Heart left ventricle (tissue), 13 donors: ENCODE measurements at regions not wholly inside any gene's neighbourhood (a gene's known extent, or its start where the extent isn't known, plus 50 kb on each side); places are given as distances from the start of the nearest gene placed in this dataset.

Experiments
- POLR2A ChIP-seq, 2 donors: fragments of 450-650 bp; IDR thresholded peaks; one replicate each; pipeline ENCODE4 v1.6.1; 2017; ENCODE audit warnings: antibody characterized with exemption in 2 of 2, mild to moderate bottlenecking in 2 of 2, moderate library complexity in 2 of 2
- TF ChIP-seq, protein P1 (sequence below), 12 donors: fragments of 200-600 bp; sonication (generic) in 4 of 12; IDR thresholded peaks; one replicate each; pipeline versions ENCODE4 v1.5.0 to v1.8.0; 2018 to 2022; ENCODE audit warnings: antibody characterized with exemption in 12 of 12, mild to moderate bottlenecking in 5 of 12
- donor health status: ischemic (EF 13 %, LVEDD 7.1; RV severe dilation, severe dysfunction).
- donor health status: DM: no; HTN: yes; CAD: no.
- donor health status: DM: no; HTN: no; CAD: no.
- donor health status: ischemic (EF 25% LVEDD 6.9; RV normal size, moderate dysfunction).
- donor health status: ischemic (EF 25% LVEDD 5.7; RV mildly dilated, moderate dysfunction).
- donor health status: ischemic (EF 35%, LVEDD 5.7; RV mildly dilated, moderate dysfunction).
- donor health status: nonischemic (EF 11% LVEDD 7.7; RV severe dilation, severe dysfunction).
- donor health status: DM: yes; HTN: yes; CAD: no.
- donor health status: PGD.
- donor health status: ischemic (EF 29% LVEDD 5.4; RV normal size, mild dysfunction).
- donor health status: nonischemic (EF 23%, LVEDD 6.1; RV moderate dilation, normal function).

- no peak for TF ChIP-seq POLR2A (IDR thresholded peaks at IDR 0.05)
- TF ChIP-seq, protein P1, sequence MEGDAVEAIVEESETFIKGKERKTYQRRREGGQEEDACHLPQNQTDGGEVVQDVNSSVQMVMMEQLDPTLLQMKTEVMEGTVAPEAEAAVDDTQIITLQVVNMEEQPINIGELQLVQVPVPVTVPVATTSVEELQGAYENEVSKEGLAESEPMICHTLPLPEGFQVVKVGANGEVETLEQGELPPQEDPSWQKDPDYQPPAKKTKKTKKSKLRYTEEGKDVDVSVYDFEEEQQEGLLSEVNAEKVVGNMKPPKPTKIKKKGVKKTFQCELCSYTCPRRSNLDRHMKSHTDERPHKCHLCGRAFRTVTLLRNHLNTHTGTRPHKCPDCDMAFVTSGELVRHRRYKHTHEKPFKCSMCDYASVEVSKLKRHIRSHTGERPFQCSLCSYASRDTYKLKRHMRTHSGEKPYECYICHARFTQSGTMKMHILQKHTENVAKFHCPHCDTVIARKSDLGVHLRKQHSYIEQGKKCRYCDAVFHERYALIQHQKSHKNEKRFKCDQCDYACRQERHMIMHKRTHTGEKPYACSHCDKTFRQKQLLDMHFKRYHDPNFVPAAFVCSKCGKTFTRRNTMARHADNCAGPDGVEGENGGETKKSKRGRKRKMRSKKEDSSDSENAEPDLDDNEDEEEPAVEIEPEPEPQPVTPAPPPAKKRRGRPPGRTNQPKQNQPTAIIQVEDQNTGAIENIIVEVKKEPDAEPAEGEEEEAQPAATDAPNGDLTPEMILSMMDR (IDR thresholded peaks at IDR 0.05) = no peak
Measured at GRCh38 chr13:83621765-83622421, 260.4 kb downstream of the SLITRK1 start.
